GM18907 (cell line): ENCODE measurements at regions not wholly inside any gene's neighbourhood (a gene's known extent, or its start where the extent isn't known, plus 50 kb on each side); places are given as distances from the start of the nearest gene placed in this dataset.
"Not testable (repeated sequence)": the region's sequence is repeated elsewhere in the genome, so short reads cannot be mapped to it uniquely, and the experiment has no call there.

Experiments
- ATAC-seq: cut with Tn5 transposase; IDR thresholded peaks from one replicate; pipeline ENCODE4 v1.9.1; 2021; ENCODE audit warnings: mild to moderate bottlenecking, moderate library complexity; ENCODE audit not compliant: unreplicated experiment

DNA sequence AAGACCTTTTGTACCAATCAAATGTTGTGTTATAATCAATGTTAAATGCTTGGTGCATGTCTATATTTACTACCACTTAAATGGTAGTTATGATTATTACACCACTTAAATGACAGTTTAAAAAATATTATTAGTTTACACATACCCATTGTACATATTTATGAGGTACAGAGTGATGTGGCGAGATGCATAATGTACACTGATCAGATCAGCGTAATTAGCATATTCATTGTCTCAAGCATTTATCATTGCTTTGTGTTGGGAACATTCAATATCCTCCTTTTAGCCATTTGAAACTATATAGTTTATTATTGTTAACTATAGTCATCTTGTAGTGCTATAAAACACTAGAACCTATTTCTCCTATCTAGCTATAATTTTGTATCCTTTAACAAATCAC is 434.4 kb upstream of the ACTBL2 start:
- ATAC-seq = no peak

DNA sequence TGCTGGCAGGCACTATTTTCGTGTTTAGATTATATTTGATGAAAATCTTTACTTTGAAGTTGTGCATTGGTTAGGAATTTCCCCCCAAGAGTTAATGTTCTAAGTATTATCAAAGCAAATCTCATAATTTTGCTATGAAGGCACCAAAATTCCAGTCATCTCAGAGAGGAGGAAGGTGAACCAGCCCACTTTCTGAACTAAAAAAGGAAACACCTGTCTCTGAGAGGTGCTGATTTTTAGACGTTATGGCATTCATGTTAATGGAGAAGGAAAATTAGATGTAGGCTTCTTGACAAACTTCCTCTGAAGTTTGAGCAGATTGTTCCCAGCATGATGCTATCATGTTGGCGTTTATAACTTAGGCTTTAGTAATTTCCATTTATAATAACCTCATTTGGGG is 432.9 kb upstream of the ACTBL2 start:
- no peak for ATAC-seq

DNA sequence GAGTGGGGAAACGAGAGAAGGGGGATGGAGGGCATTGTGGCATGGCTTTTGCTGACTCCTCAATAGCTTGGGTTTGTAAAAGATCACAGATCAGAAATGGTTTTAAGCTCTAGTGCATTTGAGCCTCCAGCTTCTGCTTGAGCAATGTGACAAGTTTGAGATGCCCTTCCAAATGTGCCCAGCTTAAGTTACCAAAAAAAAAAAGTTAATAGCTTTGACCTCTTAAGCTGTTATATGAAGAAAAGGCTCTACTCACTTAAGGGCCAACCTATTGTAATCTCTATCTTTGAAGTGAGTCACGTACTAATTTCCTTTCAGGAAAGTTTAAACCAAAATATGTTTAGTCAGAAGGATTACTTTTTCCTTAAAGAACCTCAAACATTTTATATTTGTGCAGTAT is 428.8 kb upstream of the ACTBL2 start:
- ATAC-seq = no peak

DNA sequence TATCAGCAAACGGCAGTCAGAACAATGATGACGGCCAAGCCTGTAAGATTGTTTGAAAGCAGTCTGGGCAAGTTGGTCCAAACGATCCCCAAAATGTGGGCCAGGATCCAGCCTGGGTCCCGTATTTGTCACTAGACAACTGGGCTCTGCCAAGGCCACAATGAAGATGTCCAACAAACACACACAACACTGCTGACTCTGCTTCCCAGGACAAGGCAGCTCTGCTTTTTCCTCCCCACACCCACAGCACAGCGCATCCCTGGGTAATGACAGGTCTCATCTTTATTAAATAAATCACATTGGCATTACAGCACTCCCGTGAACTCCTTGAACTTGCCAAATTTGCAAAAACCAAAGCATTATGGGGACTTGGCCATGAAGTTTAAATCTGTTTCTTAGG is 424.1 kb upstream of the ACTBL2 start:
- no peak for ATAC-seq

DNA sequence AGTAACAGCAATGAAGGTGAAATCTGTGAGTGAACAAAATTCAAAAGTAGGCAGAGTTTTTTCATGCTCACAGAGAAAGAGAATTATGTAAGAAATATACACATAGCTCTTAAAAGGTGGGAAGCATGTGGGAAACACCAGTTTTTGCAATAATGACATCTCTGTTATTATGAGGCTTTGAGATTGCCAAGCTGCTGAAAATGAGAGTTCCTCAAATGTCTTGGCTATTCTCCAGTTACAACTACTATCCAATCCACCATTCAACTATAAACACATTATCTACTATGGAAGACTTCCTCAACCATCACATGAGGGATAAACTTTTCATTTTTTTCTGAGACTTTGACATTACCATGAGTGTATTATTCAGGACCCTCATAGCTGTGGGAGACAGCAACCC is 420.8 kb upstream of the ACTBL2 start:
- no peak for ATAC-seq

DNA sequence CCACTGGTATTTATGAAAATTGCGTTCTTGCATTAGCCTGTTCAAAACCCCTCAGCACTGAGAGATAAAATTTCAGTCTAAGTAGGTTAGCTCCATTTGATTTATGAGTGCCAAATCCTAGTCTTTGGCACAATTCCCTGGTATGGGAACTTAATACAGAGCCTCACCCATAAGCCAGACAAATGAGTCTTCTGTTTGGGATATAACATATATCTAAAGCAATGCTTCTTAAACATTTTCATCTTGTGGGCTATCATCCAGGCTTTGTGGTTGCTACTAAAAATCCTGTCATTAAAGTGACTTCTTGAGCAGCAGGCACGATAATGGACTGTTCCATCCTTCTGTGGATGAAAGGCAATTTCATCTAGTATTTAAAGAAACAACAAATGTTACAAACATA is 419.5 kb upstream of the ACTBL2 start:
- ATAC-seq = no peak

DNA sequence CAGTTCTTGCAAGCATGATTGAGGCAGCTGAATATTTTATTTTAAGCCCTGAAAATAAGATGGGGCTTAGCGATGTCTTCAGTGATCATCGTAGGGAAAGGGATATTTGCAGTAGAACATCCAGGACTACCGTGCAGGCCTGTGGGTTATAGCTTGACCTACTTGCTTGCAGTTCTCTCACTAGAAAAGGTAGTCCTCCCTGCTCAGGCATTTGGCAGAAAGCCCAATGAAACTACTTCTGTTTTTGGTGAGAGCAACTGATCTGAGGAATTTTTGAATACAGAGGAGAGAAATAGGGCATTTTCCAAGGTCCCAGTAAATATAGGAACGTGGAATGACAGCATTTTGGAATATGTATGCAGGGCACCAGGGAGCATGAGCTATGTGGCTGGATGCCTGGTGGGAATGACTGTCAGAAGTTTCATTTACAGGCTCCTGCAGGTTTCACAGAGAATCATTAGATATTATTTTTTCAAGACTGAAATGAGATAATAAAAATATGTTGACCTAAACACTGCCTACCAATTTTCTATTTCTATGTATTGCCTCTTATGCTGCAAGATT is 417.9 kb upstream of the ACTBL2 start:
- no peak for ATAC-seq

DNA sequence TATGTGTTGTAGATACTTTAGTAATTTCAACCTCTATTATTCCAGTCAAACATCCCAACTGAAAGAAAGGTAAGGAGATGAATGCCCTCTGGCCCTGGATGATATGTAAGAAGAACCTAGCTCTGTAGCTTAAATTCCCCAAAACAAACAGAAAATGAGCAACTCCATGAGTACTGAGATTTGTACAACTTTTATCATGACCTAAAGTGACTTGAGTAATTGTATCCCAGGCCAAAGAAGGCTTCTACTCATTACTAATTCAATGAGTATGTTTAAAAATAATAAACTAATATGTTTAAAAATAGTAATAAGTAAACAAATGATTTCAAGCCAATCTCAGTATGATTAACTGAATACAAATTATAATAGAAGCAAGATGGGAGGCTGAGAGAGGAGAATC is 414.0 kb upstream of the ACTBL2 start:
- ATAC-seq = no peak

DNA sequence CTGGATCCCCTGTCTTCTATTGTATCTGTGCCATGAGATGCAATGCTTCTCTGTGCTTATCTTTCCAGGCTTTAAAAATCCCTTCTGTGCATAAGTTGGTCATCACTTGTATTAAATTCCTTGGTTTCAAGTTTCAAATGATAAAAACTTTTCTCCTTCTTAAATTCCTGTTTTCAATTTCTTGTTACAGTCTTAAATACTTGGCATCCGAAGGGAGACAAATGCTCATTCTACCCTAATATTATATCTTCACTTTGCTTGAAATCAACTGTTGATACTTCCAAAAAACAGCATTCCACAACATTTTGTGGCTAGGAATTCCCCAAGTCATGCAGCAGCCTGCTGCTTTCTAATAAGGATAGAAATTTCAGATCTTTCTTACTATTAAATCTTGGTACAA is 413.2 kb upstream of the ACTBL2 start:
- ATAC-seq = no peak

DNA sequence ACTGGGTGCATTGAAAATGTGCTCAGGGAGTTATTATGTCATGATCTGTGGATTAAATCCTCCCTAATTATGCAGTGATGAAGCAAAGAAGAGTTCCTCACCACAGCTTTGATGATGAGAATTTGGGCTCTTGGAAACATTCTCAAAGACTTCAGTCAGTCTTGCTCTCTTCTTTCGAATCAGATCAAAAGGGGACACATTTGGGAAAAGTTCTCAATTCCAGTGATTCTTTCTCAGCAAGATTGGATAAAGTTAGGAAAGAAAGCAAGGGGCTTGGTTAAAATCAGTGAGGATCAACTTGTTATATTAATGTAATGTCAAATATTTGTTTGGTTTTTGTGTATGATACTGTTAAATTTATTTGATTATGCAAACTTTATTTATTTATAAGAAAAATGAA is 411.3 kb upstream of the ACTBL2 start:
- no peak for ATAC-seq

DNA sequence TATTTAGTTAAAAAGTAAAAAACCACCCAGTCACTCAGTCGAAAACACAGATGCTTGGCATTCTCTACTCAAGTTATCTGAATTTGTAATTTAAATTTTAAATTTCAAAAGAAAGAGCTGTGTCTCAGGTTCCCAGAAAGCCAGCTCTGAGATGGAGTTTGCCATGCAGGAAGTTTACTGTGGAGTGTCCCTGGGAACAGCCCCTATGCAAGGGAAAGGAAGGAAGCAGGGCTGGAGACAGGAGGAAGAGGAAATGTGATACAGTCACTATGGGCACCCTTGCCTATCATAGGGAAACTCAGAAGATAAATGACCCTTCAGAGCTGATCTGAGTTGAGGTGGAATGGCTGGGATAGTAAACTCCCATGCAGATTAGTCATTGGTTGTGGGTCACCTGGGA is 408.8 kb upstream of the ACTBL2 start:
- ATAC-seq = no peak

DNA sequence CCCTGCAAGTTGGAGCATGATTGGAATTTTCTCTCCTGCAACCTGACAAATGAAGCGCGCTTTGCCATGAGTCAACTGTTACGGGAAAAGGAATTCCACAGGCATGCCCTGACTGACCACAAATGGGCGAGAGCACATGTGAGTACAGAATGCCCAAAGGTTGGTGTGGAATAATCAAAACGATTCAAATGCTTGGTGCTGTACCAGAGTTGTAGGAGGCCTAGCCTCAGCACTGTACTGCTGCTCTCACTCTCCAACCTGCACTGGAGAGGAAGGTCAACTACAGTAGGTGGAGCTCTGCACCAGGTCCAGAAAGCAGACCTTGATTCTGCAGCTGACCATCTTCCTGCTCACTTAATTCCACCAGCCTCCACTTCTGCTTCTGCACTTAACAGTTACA is 406.9 kb upstream of the ACTBL2 start:
- ATAC-seq = no peak

DNA sequence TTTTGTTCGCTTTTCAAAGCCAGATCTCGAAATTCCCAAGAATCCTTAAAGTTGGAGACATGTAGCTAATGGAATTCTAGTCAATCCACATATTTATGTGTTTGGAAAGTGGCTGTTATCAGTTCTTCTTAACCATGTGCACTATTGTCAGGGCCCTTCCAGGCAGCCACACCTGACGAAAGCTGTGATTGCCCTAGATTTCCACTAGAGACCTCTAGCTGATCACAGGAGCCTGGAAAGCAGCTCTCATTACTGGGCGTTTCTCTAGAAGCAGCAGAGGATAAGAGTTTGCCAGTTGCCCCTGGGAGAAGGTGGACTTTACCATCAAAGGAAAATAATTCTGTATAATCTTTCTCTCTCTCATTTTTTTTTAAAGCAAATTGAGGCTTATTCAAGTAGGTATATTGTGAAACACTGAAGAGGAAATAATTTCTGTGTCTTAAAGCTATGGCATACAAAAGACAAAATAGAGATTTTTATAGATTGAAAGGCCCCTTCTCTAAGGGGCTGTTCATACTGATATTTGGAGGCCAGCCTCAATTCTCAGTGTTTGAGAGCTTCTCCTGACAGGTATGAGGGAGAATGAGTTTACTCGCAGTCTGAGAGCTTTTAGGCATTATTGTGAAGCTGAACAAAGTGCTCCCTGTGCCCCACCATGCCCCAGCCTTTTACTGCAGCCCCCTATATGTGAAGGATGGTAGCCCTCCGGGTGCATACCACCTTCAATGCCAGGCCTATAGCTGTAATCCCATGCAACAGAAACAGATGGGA is 405.4 kb upstream of the ACTBL2 start:
- ATAC-seq = no peak

DNA sequence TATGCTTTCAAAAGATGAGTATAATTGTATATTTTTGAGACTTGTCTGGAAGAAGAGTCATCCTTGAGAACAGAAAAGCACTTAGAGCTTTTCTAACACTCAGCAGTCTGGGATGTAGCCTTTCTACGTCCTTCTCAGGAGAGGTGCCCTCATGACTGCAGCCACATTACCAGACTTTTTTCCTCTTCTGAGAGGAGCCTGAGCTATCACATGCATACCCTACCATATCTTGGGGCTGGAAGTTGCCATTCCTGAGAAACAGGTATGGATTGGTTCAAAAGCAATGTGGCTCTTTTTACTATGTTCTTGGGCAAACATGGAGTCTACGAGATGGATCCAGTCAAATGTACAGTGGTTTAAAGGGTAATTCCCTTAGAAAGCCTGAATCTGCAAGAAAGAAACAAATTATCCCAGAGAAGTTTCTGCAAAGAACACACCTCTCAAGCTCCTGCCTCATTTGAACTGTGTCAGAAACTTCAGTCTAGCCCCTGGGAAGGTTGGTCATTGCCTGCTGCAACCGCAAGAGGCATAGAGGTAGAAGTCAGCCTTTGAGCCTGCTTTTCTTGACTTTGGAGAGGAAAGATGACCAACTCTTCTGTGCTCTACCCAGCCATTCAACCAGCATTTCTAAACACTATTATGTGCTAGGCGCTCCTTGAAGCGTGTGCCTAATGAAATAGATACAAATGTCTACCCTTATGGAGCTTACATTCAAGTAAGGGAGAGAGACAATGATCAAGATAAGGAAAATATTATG is 401.9 kb upstream of the ACTBL2 start:
- ATAC-seq = no peak

DNA sequence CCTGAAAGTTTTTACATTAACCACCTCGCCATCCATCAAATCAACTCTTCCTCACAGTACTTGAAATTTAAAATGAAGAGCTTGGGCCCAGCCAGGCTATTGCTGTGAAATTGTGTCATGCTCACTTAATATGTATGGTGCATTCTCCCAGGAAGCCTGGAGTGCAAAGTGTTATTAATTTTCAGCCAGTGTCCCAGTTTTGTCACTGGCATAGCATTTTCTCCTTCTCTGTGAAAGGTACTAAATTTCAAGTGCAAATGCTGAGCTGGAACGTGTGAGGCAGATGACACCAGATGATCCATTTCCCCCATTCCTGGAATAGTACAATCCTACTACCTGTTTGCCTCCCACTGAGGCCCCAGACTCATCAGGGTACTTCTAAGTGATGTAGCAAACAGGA is 397.6 kb upstream of the ACTBL2 start:
- ATAC-seq = no peak

DNA sequence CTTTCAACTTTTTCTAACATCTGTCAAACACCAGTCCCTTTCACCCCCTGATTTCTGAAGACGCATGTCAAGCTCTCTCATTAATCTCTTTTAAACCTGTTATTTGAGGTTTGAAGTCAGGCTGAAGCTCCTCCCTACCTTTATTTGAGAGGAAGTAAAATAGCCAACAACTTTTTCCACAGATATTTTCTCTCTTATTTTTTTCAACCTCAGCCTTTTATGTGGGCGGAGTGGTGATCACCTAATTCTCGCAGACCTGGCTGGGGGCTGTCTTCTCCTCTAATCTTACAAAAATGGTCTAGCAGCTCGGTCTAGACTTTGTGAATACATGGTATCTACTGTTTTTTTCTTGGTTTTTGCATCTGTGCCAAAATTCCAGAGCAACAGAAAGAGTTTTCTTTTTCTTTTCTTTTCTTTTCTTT is 395.7 kb upstream of the ACTBL2 start:
- no peak for ATAC-seq

DNA sequence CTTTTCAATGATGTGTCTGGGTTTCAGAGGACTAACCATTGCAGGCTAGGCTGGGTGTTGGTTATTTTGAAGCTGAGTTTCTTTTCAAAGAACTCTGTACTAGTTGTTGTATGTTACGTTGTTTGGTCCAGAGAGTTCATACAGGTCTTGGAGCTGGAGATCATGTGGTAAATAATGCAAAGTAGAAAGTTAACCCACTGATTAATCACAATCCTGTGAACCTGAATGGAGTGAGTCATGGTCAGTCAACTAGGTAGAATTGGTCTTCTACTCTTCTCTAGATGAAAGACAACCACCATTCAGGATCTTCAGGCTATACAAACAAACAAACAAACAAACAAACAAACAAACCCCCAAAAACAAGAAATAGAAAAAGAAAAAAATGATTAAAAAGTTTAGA is 388.9 kb upstream of the ACTBL2 start:
- no peak for ATAC-seq

DNA sequence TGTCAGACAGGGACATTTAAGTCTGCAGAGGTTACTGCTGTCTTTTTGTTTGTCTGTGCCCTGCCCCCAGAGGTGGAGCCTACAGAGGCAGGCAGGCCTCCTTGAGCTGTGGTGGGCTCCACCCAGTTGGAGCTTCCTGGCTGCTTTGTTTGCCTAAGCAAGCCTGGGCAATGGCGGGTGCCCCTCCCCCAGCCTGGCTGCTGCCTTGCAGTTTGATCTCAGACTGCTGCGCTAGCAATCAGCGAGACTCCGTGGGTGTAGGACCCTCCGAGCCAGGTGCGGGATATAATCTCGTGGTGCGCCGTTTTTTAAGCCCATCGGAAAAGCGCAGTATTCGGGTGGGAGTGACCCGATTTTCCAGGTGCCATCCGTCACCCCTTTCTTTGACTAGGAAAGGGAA is 387.7 kb upstream of the ACTBL2 start:
- ATAC-seq = not testable (repeated sequence)

DNA sequence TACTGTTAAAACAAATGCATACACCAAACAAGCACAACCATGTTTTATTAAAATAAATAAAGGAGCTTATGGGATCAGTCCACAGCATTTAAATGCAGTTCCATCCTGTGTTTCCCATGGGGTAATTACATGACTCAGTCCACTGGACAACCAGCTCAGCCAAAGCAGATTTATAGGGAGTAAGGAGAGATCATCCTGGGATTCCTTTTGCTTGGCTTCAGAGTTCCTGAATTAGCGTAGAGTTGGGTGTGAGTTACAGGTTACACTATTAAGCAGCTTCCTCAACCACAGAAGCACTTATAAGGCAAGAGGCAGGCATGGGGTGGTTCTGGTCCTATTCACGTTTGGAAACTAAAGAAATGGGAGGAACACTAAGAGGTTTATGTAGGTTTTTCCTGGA is 381.1 kb upstream of the ACTBL2 start:
- ATAC-seq = no peak

DNA sequence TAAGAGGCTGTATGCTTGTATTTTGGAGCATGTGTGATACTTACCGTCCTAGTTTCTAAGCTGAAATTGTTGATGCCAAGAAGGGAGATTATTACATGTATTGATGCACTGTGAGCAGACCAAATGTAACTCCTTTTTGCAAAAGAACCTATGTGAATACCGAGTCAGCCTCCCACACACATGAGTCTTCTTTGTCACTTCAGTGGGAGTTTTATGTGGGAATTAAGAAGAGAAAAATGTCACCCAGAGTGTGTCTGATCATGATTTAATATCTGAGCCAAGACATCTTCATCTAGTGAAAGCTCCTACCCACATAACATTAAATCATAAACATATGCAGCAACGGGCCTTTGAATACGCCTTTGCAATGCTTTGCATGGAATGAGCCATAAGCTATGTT is 380.3 kb upstream of the ACTBL2 start:
- ATAC-seq = no peak

DNA sequence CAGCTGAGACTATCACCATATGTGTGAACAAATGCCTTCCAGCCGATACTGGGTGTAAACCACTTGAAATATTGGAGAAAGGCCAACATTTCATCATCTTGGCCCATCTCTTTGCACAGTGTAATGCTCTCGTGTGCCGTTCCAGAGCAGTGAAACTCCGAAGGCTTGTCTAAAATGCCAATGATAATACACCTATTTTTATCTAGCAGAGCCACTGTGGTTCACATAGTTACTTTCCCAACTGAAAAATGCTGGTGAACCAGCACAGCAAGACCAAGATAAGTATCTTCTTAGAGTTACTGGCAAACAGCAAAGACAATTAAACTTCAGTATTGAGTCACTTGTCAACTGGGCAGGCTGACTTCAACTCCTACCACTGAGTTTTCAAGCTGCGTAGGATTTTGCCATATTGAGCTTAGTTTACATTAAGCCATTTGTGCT is 379.9 kb upstream of the ACTBL2 start:
- ATAC-seq = no peak

DNA sequence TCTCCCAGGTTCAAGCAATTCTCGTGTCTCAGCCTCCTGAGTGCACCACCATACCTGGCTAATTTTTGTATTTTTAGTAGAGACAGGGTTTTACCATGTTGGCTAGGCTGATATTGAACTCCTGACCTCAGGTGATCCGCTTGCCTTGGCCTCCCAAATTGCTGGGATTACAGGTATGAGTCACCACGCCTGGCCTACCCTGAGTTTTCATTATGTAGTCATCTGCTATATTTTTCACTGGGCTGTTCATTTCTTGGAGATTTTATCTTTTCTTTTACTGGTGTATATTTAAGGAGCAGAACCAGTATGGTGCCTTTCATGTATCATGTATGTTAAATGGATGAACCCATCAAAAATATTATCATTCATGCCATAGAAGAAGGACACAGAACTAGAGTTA is 377.0 kb upstream of the ACTBL2 start:
- no peak for ATAC-seq
